ENCODE measurements at regions not wholly inside any gene's neighbourhood (a gene's known extent, or its start where the extent isn't known, plus 50 kb on each side); places are given as distances from the start of the nearest gene placed in this dataset.

GRCh38 chr6:14187406-14187805, 69.8 kb downstream of the CD83 start:
- DNase-seq = no peak

- DNase-seq = peak; percentile 74 to 75
Observed at GRCh38 chr6:14189074-14189473, 71.5 kb downstream of the CD83 start.

GRCh38 chr6:14190191-14190928, 72.8 kb downstream of the CD83 start:
- no peak for DNase-seq

- DNase-seq = no peak
Observed at GRCh38 chr6:14190929-14191224, 73.3 kb downstream of the CD83 start.

- no peak for DNase-seq
Observed at GRCh38 chr6:14191761-14192160, 74.2 kb downstream of the CD83 start.

- no peak for DNase-seq
Observed at GRCh38 chr6:14192216-14192788, 74.7 kb downstream of the CD83 start.

- no peak for DNase-seq
Observed at GRCh38 chr6:14193524-14193923, 76.0 kb downstream of the CD83 start.

- DNase-seq = peak in 1 of 2 experiments; percentile 38
Observed at GRCh38 chr6:14194483-14194882, 76.9 kb downstream of the CD83 start.

- no peak for DNase-seq
Observed at GRCh38 chr6:14194976-14195375, 77.4 kb downstream of the CD83 start.

- no peak for DNase-seq
Observed at GRCh38 chr6:14196026-14196425, 78.5 kb downstream of the CD83 start.

- no peak for DNase-seq
Observed at GRCh38 chr6:14197118-14197517, 79.5 kb downstream of the CD83 start.

- DNase-seq = no peak
Observed at GRCh38 chr6:14200047-14200446, 82.5 kb downstream of the CD83 start.

- no peak for DNase-seq
Observed at GRCh38 chr6:14202947-14203346, 85.4 kb downstream of the CD83 start.

- no peak for DNase-seq
Observed at GRCh38 chr6:14206391-14206790, 88.8 kb downstream of the CD83 start.

- DNase-seq = no peak
Observed at GRCh38 chr6:14207448-14207847, 89.9 kb downstream of the CD83 start.

GRCh38 chr6:14209000-14209399, 91.4 kb downstream of the CD83 start:
- no peak for DNase-seq

- no peak for DNase-seq
Observed at GRCh38 chr6:14210077-14210476, 92.5 kb downstream of the CD83 start.

GRCh38 chr6:14210663-14211561, 93.3 kb downstream of the CD83 start:
- DNase-seq = peak; percentile 82 to 97

GRCh38 chr6:14211562-14211942, 94.0 kb downstream of the CD83 start:
- peak; percentile 51 to 80 for DNase-seq

GRCh38 chr6:14212020-14212419, 94.4 kb downstream of the CD83 start:
- DNase-seq = peak in 1 of 2 experiments; percentile 32

GRCh38 chr6:14212632-14213031, 95.1 kb downstream of the CD83 start:
- DNase-seq = no peak

GRCh38 chr6:14216946-14217684, 99.5 kb downstream of the CD83 start:
- no peak for DNase-seq

All from NCI-H526 (cell line).